Esophagus muscularis mucosa (tissue), 4 donors: ENCODE measurements at regions not wholly inside any gene's neighbourhood (a gene's known extent, or its start where the extent isn't known, plus 50 kb on each side); places are given as distances from the start of the nearest gene placed in this dataset.

Source experiments
- EP300 ChIP-seq: sonication (generic); formaldehyde crosslinking; IDR thresholded peaks from one replicate; pipeline ENCODE4 v1.6.1; 2017; ENCODE audit warnings: antibody characterized with exemption
- POLR2A ChIP-seq: fragments of 450-650 bp; IDR thresholded peaks from one replicate; pipeline ENCODE4 v1.6.1; 2017; ENCODE audit warnings: antibody characterized with exemption, moderate library complexity, mild to moderate bottlenecking, low read depth
- POLR2AphosphoS5 ChIP-seq, 2 donors: sonication (generic); formaldehyde crosslinking; IDR thresholded peaks; one replicate each; pipeline ENCODE4 v1.6.1; 2017; ENCODE audit warnings: antibody characterized with exemption in 2 of 2
- TF ChIP-seq, protein P1 (sequence below), 3 experiments: fragments of 200-600 bp in 2 of 3; fragments of 450-650 bp in 1 of 3; sonication (generic) in 2 of 3; IDR thresholded peaks; one replicate each; pipeline ENCODE4 v1.5.1; 2017 to 2019; ENCODE audit warnings: antibody characterized with exemption in 3 of 3, mild to moderate bottlenecking in 2 of 3, moderate library complexity in 1 of 3

DNA sequence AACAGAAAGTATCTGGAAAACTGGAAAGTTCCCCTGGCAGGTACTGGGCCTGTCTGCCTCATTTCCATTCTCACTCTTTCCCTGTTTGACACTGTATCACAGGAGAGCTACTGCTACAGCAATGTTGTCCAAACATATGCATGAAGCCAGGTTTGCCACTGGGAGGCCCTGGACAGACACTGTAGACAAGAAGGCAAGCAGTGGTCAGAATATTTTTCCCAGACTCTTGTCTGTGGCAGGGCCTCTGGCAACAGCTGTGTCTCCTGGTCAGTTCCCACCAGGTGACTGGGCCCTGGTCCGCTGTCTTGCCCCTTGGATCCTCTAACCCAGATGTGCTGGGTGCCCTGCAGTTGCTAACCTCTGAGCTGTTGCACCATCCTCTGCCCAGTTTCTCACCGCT is 178.9 kb upstream of the FANCL start:
- TF ChIP-seq POLR2A, result no peak
- TF ChIP-seq, protein P1, sequence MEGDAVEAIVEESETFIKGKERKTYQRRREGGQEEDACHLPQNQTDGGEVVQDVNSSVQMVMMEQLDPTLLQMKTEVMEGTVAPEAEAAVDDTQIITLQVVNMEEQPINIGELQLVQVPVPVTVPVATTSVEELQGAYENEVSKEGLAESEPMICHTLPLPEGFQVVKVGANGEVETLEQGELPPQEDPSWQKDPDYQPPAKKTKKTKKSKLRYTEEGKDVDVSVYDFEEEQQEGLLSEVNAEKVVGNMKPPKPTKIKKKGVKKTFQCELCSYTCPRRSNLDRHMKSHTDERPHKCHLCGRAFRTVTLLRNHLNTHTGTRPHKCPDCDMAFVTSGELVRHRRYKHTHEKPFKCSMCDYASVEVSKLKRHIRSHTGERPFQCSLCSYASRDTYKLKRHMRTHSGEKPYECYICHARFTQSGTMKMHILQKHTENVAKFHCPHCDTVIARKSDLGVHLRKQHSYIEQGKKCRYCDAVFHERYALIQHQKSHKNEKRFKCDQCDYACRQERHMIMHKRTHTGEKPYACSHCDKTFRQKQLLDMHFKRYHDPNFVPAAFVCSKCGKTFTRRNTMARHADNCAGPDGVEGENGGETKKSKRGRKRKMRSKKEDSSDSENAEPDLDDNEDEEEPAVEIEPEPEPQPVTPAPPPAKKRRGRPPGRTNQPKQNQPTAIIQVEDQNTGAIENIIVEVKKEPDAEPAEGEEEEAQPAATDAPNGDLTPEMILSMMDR (IDR thresholded peaks at IDR 0.05), result no peak
- TF ChIP-seq POLR2AphosphoS5 (IDR thresholded peaks at IDR 0.05), result no peak
- TF ChIP-seq EP300, result no peak
